NK-92 treated with Interleukin-12 subunit alpha and Interleukin-12 subunit beta, amount 100 ng/mL, for 24 hours (cell line): ENCODE measurements at regions not wholly inside any gene's neighbourhood (a gene's known extent, or its start where the extent isn't known, plus 50 kb on each side); places are given as distances from the start of the nearest gene placed in this dataset.
"Not testable (repeated sequence)": the region's sequence is repeated elsewhere in the genome, so short reads cannot be mapped to it uniquely, and the experiment has no call there.

Experiments used
- DNase-seq: peaks from one replicate; lab custom pipeline; 2025; lab: John Stamatoyannopoulos, UW

GRCh38 chr12:131615326-131616042, 95.4 kb upstream of the SFSWAP start:
- no peak for DNase-seq

GRCh38 chr12:131616043-131616700, 94.7 kb upstream of the SFSWAP start:
- no peak for DNase-seq

- DNase-seq, result no peak
Measured at GRCh38 chr12:131616738-131617137, 94.2 kb upstream of the SFSWAP start.

DNA sequence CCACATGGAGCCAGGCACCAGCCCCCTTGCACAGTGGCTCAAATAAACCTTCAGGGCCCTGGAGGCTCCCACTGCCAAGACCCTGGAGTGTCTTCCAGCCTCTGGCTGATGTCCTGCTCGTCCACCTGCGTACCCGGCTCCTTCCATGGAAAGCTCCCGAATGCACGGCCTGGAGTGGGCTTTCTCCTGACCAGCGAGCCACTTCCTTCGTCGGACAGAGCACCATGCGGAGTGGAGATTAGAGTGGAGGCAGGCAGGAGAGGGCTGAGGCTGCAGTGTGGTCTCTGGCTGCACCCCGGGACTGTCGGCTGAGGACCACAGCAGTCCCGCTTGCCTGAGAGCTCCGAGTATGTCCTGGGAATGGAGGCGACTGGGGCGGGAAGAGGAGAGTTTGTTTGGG, 93.7 kb upstream of the SFSWAP start:
- DNase-seq, result no peak

DNA sequence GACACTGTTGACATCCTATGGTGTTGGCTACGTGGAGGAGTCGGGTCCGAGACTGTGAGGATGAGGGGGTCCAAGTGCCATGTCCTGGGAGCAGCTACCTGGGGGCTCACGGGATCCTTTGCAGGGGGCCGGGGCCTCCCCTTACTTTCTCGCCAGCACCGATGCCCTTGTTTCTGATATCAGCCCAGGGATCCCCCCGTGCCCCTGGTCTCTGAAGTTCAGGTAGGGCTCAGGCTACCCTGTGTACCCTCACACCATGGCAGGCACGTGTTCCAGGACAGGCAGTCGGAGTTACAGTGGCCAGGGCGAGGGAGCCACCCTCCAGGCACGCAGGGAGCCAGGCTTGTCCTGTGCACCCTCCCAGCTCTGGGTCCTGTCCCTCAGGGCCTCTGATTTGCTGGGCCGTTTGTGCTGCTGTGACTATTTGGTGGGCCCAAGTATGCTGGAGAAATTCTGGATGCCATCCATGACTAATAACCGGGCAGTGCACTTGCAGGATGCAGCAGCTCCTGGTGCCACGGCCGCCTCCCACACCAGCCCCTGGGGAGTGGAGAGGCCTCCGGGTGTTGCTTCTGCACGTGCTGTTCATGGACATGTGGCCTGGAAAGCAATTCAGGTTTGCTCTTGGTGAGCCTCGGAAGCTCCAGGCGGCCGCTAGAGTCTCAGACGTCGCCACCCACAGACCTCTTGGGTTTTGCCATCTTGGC, 93.1 kb upstream of the SFSWAP start:
- DNase-seq, result no peak

DNA sequence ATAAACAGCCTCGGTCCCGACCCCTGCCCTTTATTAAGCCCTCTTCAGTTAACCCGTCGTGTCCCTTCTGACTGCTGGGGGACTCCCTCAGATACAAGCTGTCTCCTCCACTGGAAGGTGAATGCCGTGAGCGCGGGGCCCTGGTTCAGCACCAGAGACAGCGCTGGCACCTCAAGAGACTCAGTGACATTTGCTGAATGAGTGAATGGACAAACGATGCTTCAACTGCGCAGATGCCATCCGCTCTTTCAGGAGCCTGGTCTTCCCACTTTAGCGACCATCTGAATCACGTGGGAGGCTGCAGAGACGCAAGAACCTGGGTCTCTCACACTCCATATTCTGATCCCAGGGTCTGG, 92.6 kb upstream of the SFSWAP start:
- DNase-seq, result no peak

- DNase-seq, result no peak
Measured at GRCh38 chr12:131618701-131619100, 92.2 kb upstream of the SFSWAP start.

- DNase-seq, result no peak
Measured at GRCh38 chr12:131619106-131619642, 91.7 kb upstream of the SFSWAP start.

GRCh38 chr12:131619736-131620506, 91.0 kb upstream of the SFSWAP start:
- DNase-seq, result no peak

GRCh38 chr12:131620520-131620919, 90.4 kb upstream of the SFSWAP start:
- no peak for DNase-seq

DNA sequence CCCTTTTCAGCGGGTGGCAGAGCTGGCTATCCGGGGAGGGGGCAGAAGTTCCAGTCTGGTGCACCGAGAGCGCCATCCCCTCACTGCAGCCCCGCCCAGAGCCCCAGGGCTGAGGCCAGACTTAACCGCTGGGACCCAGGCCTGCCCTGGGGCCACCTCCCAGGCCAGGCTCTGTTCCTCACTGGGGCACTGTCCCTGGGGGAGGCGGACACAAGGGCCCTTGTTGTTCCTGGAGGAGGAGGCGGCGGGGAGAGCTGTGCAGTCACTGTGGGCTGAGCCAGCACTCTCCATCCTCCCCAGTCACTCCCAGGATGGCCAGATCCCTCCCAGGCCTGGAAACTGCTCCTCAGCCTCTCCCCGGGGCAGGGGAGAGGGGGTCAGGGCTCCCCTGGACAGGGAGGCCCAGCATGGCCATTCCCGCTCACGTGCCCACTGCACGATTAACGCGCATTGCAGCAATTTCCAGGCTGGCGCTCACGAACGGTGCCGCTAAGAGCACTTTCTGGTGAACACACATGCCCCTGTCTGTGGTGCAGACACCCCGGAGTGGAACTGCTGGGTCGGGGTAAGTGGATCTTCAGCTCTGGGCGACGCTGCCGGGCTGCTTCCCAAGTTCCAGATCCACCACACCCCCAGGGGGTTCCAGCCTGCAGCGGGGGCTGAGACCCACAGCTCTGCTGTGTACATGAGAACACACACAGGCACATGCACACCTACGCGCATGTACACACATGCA, 89.8 kb upstream of the SFSWAP start:
- no peak for DNase-seq

DNA sequence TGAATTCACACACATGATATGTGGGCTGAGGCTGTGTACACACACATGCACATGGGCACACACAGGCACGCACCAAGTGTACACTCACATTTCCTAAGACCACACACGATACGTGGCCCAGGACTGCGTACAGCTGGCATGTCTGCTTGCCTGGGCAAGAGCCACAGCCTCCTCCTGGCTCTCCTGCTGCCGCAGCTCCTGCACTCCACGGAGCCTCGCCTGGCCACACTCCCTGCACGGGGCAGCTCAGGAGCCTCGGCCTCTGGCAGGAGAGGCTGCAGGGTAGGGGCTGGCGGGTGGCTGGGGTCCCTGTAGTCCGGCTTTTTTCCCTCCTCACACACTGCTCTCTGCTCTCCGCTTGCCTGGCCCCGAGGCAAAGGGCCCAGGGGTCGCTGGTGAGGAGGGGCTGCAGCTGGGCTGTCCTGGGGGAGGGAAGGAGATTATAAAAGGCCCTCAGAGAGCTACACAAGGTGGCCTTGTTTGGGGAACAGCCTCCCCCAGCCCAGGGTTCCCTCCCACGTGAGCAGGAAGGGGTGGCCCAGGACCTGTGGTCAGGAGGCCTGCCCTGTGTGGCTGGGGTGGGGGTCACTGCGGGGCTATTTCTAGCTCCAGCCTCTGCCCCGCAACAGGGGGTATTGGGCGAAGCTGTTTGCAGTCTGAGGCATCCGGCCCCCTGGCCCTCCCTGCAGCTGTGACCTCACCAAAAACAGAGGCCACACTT, 89.0 kb upstream of the SFSWAP start:
- DNase-seq, result no peak

DNA sequence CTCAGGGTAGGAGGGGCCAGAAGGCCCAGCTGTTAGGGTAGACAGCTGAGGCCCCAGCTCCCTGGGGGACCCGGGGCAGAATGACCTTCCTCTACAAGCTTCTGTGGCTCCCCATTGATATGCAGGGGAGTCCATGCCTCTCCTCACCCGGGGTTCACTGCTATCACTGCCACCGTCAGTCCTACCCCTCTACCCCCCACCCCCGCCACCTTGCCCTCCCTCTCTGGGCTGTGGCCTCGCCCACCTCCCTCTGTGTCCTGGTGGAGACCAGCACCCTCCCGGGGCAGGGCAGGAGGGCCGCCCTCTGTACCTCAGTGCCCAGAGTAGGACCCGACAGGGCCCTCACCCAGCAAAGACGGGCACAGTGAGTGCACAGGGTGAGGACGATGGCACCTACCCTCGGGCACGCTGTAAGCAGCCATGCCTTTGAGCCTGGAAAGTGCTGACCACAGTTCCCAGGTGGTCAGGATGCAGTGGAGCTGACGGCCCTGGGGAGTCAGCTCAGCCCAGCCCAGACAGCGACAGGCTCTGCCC, 88.4 kb upstream of the SFSWAP start:
- DNase-seq, result no peak

GRCh38 chr12:131623404-131624368, 87.2 kb upstream of the SFSWAP start:
- not testable (repeated sequence) for DNase-seq

DNA sequence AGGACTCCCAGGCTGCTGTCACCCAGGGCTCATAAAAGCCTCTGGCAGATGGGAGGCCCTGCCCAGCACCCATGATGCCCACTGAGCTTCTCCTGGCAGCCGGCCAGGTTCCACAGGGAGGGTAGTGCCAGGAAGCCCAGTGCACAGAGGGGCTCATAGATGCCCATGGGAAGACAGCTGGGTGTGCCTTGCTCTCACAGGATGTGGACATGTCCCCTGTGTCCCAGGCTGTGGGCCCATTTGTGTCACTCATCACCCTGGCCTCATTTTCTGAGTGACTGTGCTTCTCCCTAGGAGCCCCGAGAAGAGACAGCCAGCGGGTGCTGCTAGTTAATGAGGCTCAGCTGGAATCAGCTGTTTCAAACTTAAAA, 86.5 kb upstream of the SFSWAP start:
- DNase-seq, result not testable (repeated sequence)

GRCh38 chr12:131624756-131625501, 86.0 kb upstream of the SFSWAP start:
- not testable (repeated sequence) for DNase-seq

DNA sequence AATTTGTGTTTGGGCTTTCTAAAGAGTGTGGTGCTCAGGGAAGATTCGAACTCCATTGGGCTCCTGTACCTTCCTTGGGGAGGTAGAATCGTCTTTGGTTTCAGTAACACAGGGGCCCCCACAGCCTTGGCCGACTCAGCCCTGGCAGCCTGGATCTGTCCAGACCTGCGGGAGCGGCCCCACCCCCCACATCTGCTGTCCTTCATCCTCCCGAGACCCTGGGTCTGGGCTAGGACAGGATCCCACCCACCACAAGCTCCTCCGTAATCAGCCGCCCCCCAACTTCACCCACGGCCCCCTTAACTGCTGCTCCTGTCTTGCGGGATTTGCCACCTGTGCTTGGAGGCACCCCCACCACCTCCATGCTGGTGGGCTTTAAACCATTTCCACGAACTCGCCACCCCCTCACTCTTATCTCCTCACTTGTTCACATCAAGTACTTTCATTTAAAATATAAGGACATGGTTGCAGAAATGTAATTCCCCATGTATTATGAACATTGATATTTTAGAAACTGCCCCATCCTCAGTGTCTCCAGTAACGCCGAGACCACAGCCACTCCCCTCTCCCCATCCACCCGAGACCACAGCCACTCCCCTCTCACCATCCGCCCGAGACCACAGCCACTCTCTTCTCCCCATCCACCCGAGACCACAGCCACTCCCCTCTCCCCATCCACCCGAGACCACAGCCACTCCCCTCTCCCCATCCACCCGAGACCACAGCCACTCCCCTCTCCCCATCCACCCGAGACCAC, 84.7 kb upstream of the SFSWAP start:
- not testable (repeated sequence) for DNase-seq
